ENCODE measurements at regions not wholly inside any gene's neighbourhood (a gene's known extent, or its start where the extent isn't known, plus 50 kb on each side); places are given as distances from the start of the nearest gene placed in this dataset.
"Not testable (repeated sequence)": the region's sequence is repeated elsewhere in the genome, so short reads cannot be mapped to it uniquely, and the experiment has no call there.

GRCh38 chr16:51236583-51236982, 85.5 kb upstream of the SALL1 start:
- TF ChIP-seq CSRNP3 (CRISPR knock-in tag; IDR thresholded peaks at IDR 0.05) (no peak), ISL1 (CRISPR knock-in tag; IDR thresholded peaks at IDR 0.05) (no peak), ZFP30 (CRISPR knock-in tag; IDR thresholded peaks at IDR 0.05) (no peak), ZNF565 (CRISPR knock-in tag; conservative IDR thresholded peaks at IDR 0.05; ENCODE audit: low read depth) (no peak), ZFP3 (CRISPR knock-in tag; IDR thresholded peaks at IDR 0.05) (no peak), ZC3H10 (CRISPR knock-in tag; IDR thresholded peaks at IDR 0.05) (no peak), ARNTL (CRISPR knock-in tag; IDR thresholded peaks at IDR 0.05; ENCODE audit: borderline replicate concordance, low read depth) (no peak), BACH2 (CRISPR knock-in tag; IDR thresholded peaks at IDR 0.05; ENCODE audit: borderline replicate concordance) (no peak), OSR1 (CRISPR knock-in tag; IDR thresholded peaks at IDR 0.05) (no peak), ZNF8 (CRISPR knock-in tag; IDR thresholded peaks at IDR 0.05) (no peak), CREB5 (CRISPR knock-in tag; IDR thresholded peaks at IDR 0.05; ENCODE audit: low read depth) (no peak), POU6F1 (CRISPR knock-in tag; IDR thresholded peaks at IDR 0.05; ENCODE audit: borderline replicate concordance, low read depth) (no peak), TSHZ2 (CRISPR knock-in tag; IDR thresholded peaks at IDR 0.05) (no peak)
- ATAC-seq, result no peak

- no peak for ATAC-seq
- TF ChIP-seq ISL1 (CRISPR knock-in tag; IDR thresholded peaks at IDR 0.05) (no peak), ZC3H10 (CRISPR knock-in tag; IDR thresholded peaks at IDR 0.05) (no peak), ZFP3 (CRISPR knock-in tag; IDR thresholded peaks at IDR 0.05) (no peak), POU6F1 (CRISPR knock-in tag; IDR thresholded peaks at IDR 0.05; ENCODE audit: borderline replicate concordance, low read depth) (no peak), SNAI2 (CRISPR knock-in tag; IDR thresholded peaks at IDR 0.05) (no peak), TOX (CRISPR knock-in tag; IDR thresholded peaks at IDR 0.05; ENCODE audit: borderline replicate concordance) (no peak), ZFP30 (CRISPR knock-in tag; IDR thresholded peaks at IDR 0.05) (no peak), CREB5 (CRISPR knock-in tag; IDR thresholded peaks at IDR 0.05; ENCODE audit: low read depth) (no peak), TSHZ2 (CRISPR knock-in tag; IDR thresholded peaks at IDR 0.05) (no peak), GLIS3 (CRISPR knock-in tag; IDR thresholded peaks at IDR 0.05) (no peak), CSRNP3 (CRISPR knock-in tag; IDR thresholded peaks at IDR 0.05) (no peak)
These were observed 80.6 kb upstream of the SALL1 start for GRCh38 chr16:51231702-51232101.

GRCh38 chr16:51230035-51230434, 79.0 kb upstream of the SALL1 start:
- not testable (repeated sequence) for ATAC-seq
